SJCRH30 (cell line): ENCODE measurements at regions not wholly inside any gene's neighbourhood (a gene's known extent, or its start where the extent isn't known, plus 50 kb on each side); places are given as distances from the start of the nearest gene placed in this dataset.
"Not testable (repeated sequence)": the region's sequence is repeated elsewhere in the genome, so short reads cannot be mapped to it uniquely, and the experiment has no call there.

Experiments used
- DNase-seq, 2 experiments: peaks; one replicate each; pipeline ENCODE4 v3.0.0-alpha.2; 2015 to 2020
- H3K27ac ChIP-seq: fragments of 250-450 bp; sonication (Bioruptor Pico); 2 replicates; pipeline ENCODE4 v1.5.1; 2020; ENCODE audit warnings: mild to moderate bottlenecking, moderate library complexity
- H3K27me3 ChIP-seq: fragments of 250-450 bp; sonication (Bioruptor Pico); 2 replicates; pipeline ENCODE4 v1.5.1; 2020; ENCODE audit warnings: mild to moderate bottlenecking, moderate library complexity
- H3K36me3 ChIP-seq: fragments of 250-450 bp; sonication (Bioruptor Pico); 2 replicates; pipeline ENCODE4 v1.5.1; 2020; ENCODE audit warnings: mild to moderate bottlenecking, moderate library complexity
- H3K4me1 ChIP-seq: fragments of 250-450 bp; sonication (Bioruptor Pico); 2 replicates; pipeline ENCODE4 v1.5.1; 2020; ENCODE audit warnings: mild to moderate bottlenecking, moderate library complexity
- H3K4me3 ChIP-seq: fragments of 250-450 bp; sonication (Bioruptor Pico); 2 replicates; pipeline ENCODE4 v1.5.1; 2020; ENCODE audit warnings: mild to moderate bottlenecking, moderate library complexity
- H3K9me3 ChIP-seq: fragments of 250-450 bp; sonication (Bioruptor Pico); replicated peaks from 2 replicates; pipeline ENCODE4 v1.5.1; 2020; ENCODE audit warnings: mild to moderate bottlenecking, moderate library complexity

- no peaks in the 10 kb centered on the region for H3K4me1 ChIP-seq
- no peak for DNase-seq
- H3K4me3 ChIP-seq, result no peak overlapping the region
- H3K36me3 ChIP-seq, result no peaks in the 10 kb centered on the region
- H3K9me3 ChIP-seq, result no peaks in the 10 kb centered on the region
- no peak overlapping the region for H3K27ac ChIP-seq
- no peaks in the 10 kb centered on the region for H3K27me3 ChIP-seq
Measured at GRCh38 chr13:100954430-100955305, 280.1 kb upstream of the TMTC4 start.

- Histone ChIP-seq H3K27ac (no peak overlapping the region), H3K4me1 (no peaks in the 10 kb centered on the region), H3K9me3 (no peaks in the 10 kb centered on the region), H3K27me3 (no peaks in the 10 kb centered on the region), H3K36me3 (no peaks in the 10 kb centered on the region), H3K4me3 (no peak overlapping the region)
- no peak for DNase-seq
Measured at GRCh38 chr13:100951016-100951415, 276.4 kb upstream of the TMTC4 start.

DNA sequence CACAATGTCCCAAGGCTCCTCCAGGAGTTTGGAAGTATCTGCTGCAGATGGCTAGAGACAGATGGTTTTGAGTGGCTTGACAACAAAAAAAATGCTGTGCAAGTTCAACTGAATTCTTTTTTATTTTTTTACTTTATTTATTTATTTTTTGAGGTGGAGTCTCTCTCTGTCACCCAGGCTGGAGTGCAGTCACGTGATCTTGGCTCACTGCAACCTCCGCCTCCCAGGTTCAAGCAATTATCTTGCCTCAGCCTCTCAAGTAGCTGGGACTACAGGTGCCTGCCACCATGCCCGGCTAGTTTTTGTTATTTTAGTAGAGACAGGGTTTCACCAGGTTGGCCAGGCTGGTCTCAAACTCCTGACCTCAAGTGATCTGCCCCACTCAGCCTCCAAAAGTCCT lies 274.3 kb upstream of the TMTC4 start:
- H3K27ac ChIP-seq, H3K27me3 ChIP-seq, H3K36me3 ChIP-seq, DNase-seq, H3K9me3 ChIP-seq, H3K4me3 ChIP-seq, H3K4me1 ChIP-seq: not testable (repeated sequence)

GRCh38 chr13:100946588-100946987 lies 272.0 kb upstream of the TMTC4 start:
- no peak for DNase-seq
- Histone ChIP-seq H3K27ac (no peak overlapping the region), H3K9me3 (no peaks in the 10 kb centered on the region), H3K4me1 (no peaks in the 10 kb centered on the region), H3K36me3 (no peaks in the 10 kb centered on the region), H3K4me3 (no peak overlapping the region), H3K27me3 (no peaks in the 10 kb centered on the region)

GRCh38 chr13:100944791-100945345 lies 270.3 kb upstream of the TMTC4 start:
- no peak overlapping the region for H3K4me3 ChIP-seq
- no peaks in the 10 kb centered on the region for H3K9me3 ChIP-seq
- H3K27me3 ChIP-seq, result no peaks in the 10 kb centered on the region
- H3K36me3 ChIP-seq, result no peaks in the 10 kb centered on the region
- H3K27ac ChIP-seq, result no peak overlapping the region
- no peak for DNase-seq
- H3K4me1 ChIP-seq, result no peaks in the 10 kb centered on the region

GRCh38 chr13:100942742-100943141 lies 268.1 kb upstream of the TMTC4 start:
- no peaks in the 10 kb centered on the region for H3K4me1 ChIP-seq
- no peaks in the 10 kb centered on the region for H3K27me3 ChIP-seq
- no peak overlapping the region for H3K27ac ChIP-seq
- no peak overlapping the region for H3K4me3 ChIP-seq
- H3K9me3 ChIP-seq, result no peaks in the 10 kb centered on the region
- no peak for DNase-seq
- no peaks in the 10 kb centered on the region for H3K36me3 ChIP-seq

- Histone ChIP-seq H3K27me3 (no peaks in the 10 kb centered on the region), H3K9me3 (no peaks in the 10 kb centered on the region), H3K27ac (no peak overlapping the region), H3K4me3 (no peak overlapping the region), H3K4me1 (no peaks in the 10 kb centered on the region), H3K36me3 (no peaks in the 10 kb centered on the region)
- DNase-seq, result no peak
Measured at GRCh38 chr13:100941377-100942368, 267.1 kb upstream of the TMTC4 start.

DNA sequence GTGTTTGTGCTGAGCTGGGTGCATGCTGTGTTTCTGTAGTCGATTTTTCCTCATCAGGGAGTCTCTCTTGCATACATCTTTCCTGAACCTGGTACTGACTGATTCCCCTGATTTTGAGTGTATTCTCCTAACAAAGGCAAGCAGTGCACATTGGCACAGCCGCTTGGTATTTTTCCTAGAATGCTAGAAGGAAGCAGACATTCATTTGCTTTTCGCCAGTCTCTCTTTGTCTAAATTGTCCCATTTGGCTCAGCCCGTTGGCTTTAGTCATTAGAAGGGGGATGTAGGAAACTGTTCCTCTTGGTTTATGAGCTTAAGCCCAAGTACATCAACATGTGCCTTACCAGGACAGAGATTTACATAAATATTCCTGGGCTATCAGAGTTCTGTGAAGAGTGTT lies 266.1 kb upstream of the TMTC4 start:
- Histone ChIP-seq H3K9me3 (no peaks in the 10 kb centered on the region), H3K4me3 (no peak overlapping the region), H3K36me3 (no peaks in the 10 kb centered on the region), H3K4me1 (no peaks in the 10 kb centered on the region), H3K27me3 (no peaks in the 10 kb centered on the region), H3K27ac (no peak overlapping the region)
- DNase-seq, result no peak

- Histone ChIP-seq H3K36me3 (no peaks in the 10 kb centered on the region), H3K4me3 (no peak overlapping the region), H3K27ac (no peak overlapping the region), H3K9me3 (no peaks in the 10 kb centered on the region), H3K27me3 (no peaks in the 10 kb centered on the region), H3K4me1 (no peaks in the 10 kb centered on the region)
- no peak for DNase-seq
Measured at GRCh38 chr13:100933841-100934240, 259.2 kb upstream of the TMTC4 start.

- H3K27me3 ChIP-seq, result no peaks in the 10 kb centered on the region
- H3K27ac ChIP-seq, result no peak overlapping the region
- DNase-seq, result no peak
- no peaks in the 10 kb centered on the region for H3K9me3 ChIP-seq
- no peak overlapping the region for H3K4me3 ChIP-seq
- H3K4me1 ChIP-seq, result no peaks in the 10 kb centered on the region
- no peaks in the 10 kb centered on the region for H3K36me3 ChIP-seq
Measured at GRCh38 chr13:100922599-100922998, 248.0 kb upstream of the TMTC4 start.

DNA sequence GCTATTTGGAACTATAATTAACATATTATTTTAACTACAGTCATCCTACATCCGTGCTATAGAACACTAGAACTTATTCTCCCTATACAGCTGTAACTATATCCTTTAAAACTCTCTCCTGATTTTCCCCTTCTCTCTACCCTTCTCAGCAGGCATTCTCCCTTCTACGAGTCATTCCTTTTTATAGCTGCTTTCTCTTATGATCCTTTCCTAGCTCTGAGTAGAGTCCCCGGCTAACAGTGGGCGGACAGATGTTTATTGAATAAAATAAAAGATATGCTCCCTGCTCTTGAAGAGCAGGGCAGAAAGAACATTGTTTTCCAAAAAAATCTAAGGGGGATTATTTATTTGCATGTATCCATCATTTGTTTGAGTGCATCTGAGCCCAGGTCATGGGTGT lies 246.5 kb upstream of the TMTC4 start:
- Histone ChIP-seq H3K36me3 (no peaks in the 10 kb centered on the region), H3K27me3 (no peaks in the 10 kb centered on the region), H3K4me1 (no peaks in the 10 kb centered on the region), H3K9me3 (no peaks in the 10 kb centered on the region), H3K4me3 (no peak overlapping the region), H3K27ac (no peak overlapping the region)
- no peak for DNase-seq

DNA sequence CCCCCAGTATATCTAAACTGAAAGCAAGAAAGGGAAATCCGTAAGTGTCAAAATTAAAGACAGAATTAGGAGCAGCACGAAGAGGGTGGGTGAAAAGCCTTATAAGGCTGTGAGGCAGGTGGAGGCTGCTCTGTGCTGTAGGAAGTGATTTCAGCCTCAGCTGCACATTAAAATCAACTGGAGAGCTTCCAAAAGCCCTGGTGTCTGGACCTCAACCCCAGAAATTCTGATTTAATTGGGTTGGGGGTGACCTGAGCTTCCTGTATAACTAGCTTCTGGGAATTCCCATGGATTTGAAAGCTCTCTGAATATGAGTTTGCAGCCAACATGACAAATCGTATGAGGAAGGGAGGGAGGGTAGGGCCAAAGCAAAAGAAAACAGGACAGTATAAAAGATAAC lies 242.4 kb upstream of the TMTC4 start:
- no peaks in the 10 kb centered on the region for H3K27me3 ChIP-seq

GRCh38 chr13:100913143-100913542 lies 238.5 kb upstream of the TMTC4 start:
- no peaks in the 10 kb centered on the region for H3K9me3 ChIP-seq
- no peaks in the 10 kb centered on the region for H3K36me3 ChIP-seq
- H3K27ac ChIP-seq, result no peak overlapping the region
- no peak for DNase-seq
- H3K4me3 ChIP-seq, result no peak overlapping the region
- H3K4me1 ChIP-seq, result no peaks in the 10 kb centered on the region
- no peaks in the 10 kb centered on the region for H3K27me3 ChIP-seq

More for the DNA sequence above, 242.4 kb upstream of the TMTC4 start:
- no peaks in the 10 kb centered on the region for H3K36me3 ChIP-seq
- no peaks in the 10 kb centered on the region for H3K4me1 ChIP-seq
- no peaks in the 10 kb centered on the region for H3K9me3 ChIP-seq
- H3K27ac ChIP-seq, result no peak overlapping the region
- H3K4me3 ChIP-seq, result no peak overlapping the region
- no peak for DNase-seq

DNA sequence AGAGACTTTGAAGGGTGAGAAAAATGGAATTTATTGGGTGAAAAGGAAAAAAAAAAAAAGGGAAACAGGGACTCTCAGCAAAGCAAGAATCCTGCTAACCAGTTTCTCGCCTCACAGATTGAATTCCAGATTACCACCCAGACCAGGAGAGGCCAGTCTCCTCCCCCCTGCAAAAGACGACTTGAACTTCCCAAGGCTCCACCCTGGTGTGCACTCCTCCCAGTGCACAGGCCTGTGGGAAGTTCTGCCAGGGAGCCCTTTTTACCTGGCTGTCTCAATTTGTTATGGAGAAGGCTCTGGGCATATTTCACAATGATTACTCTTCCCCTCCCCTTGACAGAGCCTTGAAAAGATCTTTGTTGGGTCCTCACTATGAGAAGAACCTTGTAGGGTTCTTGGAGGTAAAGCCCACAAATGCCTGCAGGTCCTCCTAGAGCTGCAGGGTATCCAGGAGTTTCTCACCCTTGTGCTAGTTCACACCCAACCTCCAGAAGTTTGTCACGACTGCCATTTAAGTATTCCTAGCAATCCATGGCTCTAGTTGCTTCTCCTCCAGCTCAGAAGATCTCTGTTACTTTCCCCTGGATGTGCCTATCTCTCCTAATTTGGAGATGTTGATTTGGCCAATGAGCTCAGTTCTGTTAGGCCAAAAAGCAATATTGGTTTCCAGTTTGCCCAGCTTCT lies 229.8 kb upstream of the TMTC4 start:
- Histone ChIP-seq H3K36me3 (no peaks in the 10 kb centered on the region), H3K27ac (no peak overlapping the region), H3K27me3 (no peaks in the 10 kb centered on the region), H3K4me1 (no peaks in the 10 kb centered on the region), H3K4me3 (no peak overlapping the region), H3K9me3 (no peaks in the 10 kb centered on the region)
- DNase-seq, result no peak
